NCI-H446 (cell line): ENCODE measurements at regions not wholly inside any gene's neighbourhood (a gene's known extent, or its start where the extent isn't known, plus 50 kb on each side); places are given as distances from the start of the nearest gene placed in this dataset.
A peak's percentile ranks its signal among the peaks of the same experiment; 100 is the strongest.
"Not testable (repeated sequence)": the region's sequence is repeated elsewhere in the genome, so short reads cannot be mapped to it uniquely, and the experiment has no call there.

Experiments used
- DNase-seq, 2 experiments: peaks; one replicate each; lab custom pipeline; 2025; lab: John Stamatoyannopoulos, UW

DNA sequence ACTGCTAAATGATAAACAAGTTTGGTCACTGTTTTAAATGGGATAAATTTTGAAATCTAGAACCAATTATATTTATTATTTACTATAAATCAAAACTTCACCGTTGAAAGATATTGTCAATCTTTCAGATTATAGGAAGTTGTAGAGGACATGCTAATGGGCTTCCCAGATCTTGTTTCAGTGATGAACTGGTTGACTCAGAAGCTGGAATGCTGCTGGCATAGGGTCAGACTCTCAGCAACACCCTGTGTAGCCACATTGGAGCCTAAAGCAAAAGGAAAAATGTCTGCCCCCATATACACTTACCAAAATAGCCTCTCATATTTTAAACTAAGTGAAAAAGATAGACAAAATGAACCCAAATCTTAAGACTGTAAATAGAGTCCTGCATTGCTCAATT is 916.9 kb upstream of the SOX9 start:
- no peak for DNase-seq

GRCh38 chr17:71205951-71206350 is 914.9 kb upstream of the SOX9 start:
- not testable (repeated sequence) for DNase-seq

- no peak for DNase-seq
These were observed 912.6 kb upstream of the SOX9 start for GRCh38 chr17:71208111-71208704.

DNA sequence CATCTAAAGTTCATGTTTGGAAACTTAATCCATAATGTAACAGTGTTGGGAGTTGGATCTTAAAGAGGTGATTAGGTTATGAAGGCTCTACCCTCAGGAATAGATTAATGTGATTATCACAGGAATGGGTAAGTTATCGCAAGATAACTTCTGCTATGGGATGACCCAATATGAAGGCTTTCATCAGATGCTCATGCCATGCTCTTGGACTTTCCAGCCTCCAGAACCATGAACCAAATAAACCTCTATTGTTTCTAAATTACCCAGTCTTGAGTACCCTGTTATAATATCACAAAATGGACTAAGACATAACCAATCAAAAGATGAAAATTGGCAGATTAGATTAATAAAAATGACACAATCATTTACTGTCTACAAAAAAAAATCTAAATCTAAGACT is 906.9 kb upstream of the SOX9 start:
- DNase-seq = no peak

DNA sequence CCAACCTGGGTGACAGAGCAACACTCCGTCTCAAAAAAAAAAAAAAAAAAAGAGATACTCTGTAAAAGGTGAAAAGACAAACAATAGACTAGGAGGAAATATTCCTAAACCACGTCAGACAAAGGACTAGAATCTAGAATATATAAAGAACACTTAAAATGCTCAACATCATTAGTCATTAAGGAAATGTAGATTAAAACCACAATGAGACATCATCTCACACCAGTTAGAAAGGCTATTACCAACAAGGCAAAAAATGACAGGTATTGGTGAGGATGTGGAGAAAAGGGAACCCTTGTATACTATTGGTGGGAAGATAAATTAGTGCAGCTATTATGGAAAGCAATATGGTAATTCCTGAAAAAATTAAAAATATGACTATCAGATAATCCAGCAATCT is 903.1 kb upstream of the SOX9 start:
- DNase-seq = no peak

DNA sequence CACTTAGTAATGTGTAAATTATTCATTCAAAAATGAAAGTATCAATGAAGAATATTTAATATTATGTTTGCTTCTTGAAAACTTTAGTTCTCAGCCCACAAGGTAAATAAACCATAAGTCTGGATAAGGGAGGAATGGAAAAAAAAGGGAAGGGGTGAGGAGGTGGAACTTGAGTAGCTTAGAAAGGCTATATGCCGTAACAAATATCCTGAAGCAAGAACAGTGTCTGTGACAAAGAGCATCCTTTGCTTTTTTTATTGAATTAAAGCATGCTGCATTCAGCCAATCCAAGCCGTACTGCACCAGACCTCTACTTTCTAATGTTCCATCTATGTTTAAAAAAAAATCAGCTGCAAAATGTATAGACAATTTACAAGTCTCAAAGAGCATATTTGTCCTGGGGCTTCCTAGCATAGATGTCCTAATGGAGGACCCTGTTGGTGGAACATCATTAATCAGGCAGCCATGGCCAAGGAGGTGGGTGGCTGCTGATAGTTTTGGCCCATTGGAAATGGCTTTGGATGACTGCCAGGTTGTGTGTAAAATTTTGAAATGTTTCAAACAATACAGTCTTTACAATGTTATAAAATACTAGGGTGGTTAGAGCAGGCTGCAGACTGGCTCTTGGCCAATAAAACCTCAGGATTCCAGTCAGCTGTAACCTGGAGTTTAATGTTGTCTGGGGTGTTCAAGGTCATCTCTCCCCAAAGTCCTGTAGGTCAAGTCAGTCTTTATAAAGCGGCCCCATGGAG is 895.8 kb upstream of the SOX9 start:
- DNase-seq = peak in 1 of 2 experiments; percentile 44

GRCh38 chr17:71227841-71228240 is 893.0 kb upstream of the SOX9 start:
- no peak for DNase-seq

GRCh38 chr17:71229070-71229469 is 891.8 kb upstream of the SOX9 start:
- no peak for DNase-seq

- DNase-seq = no peak
These were observed 887.8 kb upstream of the SOX9 start for GRCh38 chr17:71232801-71233559.

- DNase-seq = no peak
These were observed 886.5 kb upstream of the SOX9 start for GRCh38 chr17:71234349-71234748.

GRCh38 chr17:71237903-71238538 is 882.8 kb upstream of the SOX9 start:
- peak; percentile 12 to 77 for DNase-seq

- no peak for DNase-seq
These were observed 873.3 kb upstream of the SOX9 start for GRCh38 chr17:71247441-71248015.

DNA sequence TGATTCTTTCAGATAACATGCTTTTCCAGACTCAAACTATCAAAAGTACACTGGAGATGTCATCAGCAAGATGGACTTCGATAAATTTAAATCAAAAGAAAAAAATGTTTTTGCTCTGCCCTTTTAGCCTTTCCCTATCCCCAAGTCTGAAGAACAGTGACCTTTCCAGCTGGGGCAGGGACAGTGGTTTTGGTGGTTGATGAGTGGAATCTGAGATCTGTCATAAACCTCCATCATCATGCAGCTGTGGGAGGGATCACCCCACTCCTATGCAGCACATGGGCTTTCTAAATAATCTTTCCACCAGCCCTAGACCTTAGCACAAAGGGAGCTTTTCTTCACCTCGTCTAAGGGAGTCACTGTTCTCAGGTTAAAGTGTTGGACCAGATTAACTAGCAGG is 869.5 kb upstream of the SOX9 start:
- DNase-seq = no peak

- peak in 1 of 2 experiments; percentile 22 for DNase-seq
These were observed 868.9 kb upstream of the SOX9 start for GRCh38 chr17:71251951-71252350.

- DNase-seq = no peak
These were observed 868.4 kb upstream of the SOX9 start for GRCh38 chr17:71252436-71252835.

DNA sequence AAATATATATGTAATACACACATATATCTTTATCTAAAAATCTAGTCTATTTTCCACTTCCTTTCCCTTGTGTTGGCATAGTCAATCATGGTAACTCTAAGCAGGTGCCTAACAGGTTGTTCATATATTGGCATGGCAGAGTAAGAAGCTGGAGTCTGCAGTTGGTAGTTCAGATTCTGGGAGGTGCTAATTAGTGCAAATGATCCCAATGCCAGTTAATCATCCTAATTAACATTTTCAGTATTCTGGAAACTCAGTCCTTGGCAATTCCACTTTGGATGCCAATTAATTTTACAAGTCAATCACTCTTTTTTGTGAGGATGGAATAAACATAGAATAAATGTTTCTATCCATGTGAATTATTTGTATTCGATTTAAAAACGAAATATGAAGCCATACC is 863.7 kb upstream of the SOX9 start:
- DNase-seq = no peak

- DNase-seq = no peak
These were observed 860.4 kb upstream of the SOX9 start for GRCh38 chr17:71260366-71260940.

GRCh38 chr17:71262586-71262985 is 858.2 kb upstream of the SOX9 start:
- DNase-seq = no peak

DNA sequence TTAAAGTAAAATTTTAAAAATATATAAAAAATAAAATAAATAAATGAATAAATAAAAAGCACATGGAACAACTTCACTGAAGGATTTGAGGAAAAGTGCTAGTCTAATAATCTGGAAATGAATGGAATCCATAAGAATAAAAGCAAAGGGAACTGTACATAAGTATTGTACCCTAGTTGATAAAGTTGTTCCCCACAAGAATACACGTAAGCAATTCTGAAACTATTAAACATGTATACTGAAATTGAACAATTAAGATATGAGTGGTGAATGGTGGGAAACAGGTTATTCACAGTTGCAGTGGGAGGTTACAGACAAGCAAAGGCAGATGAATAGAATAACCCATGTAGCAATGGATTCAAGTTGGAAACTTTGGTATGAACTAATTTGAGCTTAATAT is 853.2 kb upstream of the SOX9 start:
- DNase-seq = no peak

DNA sequence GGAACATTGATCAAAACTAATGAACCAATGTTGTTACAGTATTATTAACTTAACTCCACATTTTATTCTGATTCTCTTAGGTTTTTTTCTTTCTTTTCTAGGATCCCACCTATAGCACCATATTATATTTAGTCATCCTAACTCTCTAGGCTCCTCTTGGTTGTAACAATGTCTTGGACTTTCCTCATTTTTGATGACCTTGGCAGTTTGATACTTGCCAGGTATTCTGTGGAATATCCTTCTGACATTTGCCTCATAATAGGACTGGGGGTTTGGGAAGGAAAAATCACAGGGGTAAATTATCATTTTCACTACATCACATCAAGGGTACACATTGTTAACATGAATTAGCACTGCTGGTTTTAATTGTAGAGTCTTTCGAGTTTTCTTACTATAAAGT is 851.6 kb upstream of the SOX9 start:
- no peak for DNase-seq

GRCh38 chr17:71273441-71273840 is 847.4 kb upstream of the SOX9 start:
- no peak for DNase-seq

GRCh38 chr17:71276079-71276478 is 844.7 kb upstream of the SOX9 start:
- DNase-seq = no peak
